Breast epithelium (tissue), 3 donors: ENCODE measurements at regions not wholly inside any gene's neighbourhood (a gene's known extent, or its start where the extent isn't known, plus 50 kb on each side); places are given as distances from the start of the nearest gene placed in this dataset.

Experiments used
- CTCF ChIP-seq, 3 donors: fragments of 450-650 bp; IDR thresholded peaks; one replicate each; pipeline ENCODE4 v1.5.1; 2016 to 2017; ENCODE audit warnings: antibody characterized with exemption in 3 of 3, mild to moderate bottlenecking in 3 of 3, moderate library complexity in 3 of 3
- POLR2A ChIP-seq: fragments of 450-650 bp; IDR thresholded peaks from one replicate; pipeline ENCODE4 v1.6.1; 2016; ENCODE audit warnings: antibody characterized with exemption, mild to moderate bottlenecking, moderate library complexity
- POLR2AphosphoS5 ChIP-seq, 3 donors: sonication (generic); formaldehyde crosslinking; IDR thresholded peaks; one replicate each; pipeline ENCODE4 v1.6.1; 2017; ENCODE audit warnings: antibody characterized with exemption in 3 of 3

DNA sequence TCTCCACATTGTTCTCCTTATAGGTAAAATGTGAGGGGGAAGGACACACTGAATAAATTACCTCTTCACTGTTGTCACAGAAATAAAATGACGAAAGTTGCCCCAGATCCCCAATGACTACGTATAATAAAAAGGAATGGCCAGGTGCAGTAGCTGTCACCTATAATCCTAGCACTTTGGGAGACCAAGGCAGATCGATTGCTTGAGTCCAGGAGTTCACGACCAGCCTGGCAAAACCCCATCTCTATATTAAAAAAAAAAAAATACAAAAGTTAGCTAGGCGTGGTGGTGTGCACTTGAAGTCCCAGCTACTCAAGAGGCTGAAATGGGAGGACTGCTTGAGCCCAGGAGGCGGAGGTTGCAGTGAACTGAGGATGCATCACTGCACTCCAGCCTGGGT, 82.2 kb upstream of the APC start:
- TF ChIP-seq CTCF (IDR thresholded peaks at IDR 0.05) (no peak), POLR2AphosphoS5 (IDR thresholded peaks at IDR 0.05) (no peak), POLR2A (no peak)
